ENCODE measurements at regions not wholly inside any gene's neighbourhood (a gene's known extent, or its start where the extent isn't known, plus 50 kb on each side); places are given as distances from the start of the nearest gene placed in this dataset.

DNA sequence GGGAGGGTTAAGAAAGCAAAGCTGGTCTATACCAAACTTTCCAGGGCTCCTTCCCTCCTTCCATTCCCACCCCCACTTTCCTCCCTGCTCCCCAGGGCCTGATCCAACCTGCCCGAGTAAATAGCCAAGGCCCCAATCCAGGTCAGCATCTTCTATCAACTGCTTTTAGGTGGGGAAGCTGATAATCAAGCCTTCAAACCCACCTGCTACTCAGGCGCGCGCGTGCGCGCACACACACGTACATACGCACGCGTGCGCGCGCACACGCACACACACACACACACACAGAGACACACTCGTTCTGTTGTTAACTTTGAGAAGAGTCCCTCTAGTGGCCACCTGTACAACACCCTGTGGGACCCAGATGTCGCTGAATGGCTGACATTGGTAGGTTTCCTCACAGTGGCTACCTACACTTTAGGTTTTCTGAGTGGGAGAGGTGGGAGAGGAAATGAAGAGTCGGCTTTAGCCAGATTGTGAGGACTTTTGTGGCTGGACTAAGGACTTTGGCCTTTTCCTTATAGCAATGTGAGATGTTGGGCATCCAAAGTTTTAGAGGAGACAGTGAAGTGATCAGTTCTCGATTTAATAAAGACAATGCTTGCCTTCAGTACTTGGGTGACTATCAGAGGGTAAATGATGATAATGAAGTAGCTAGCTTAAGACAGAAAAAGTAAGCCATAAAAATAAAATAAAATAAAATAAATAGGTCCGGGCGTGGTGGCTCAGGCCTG is 179.9 kb upstream of the C2CD4B start:
- Mint-ChIP-seq H3K4me1 (ENCODE audit: low read depth) (peaks cover 2% of the 10 kb centered on the region), H3K27me3 (ENCODE audit: low read depth) (no peaks in the 10 kb centered on the region), H3K36me3 (ENCODE audit: low read depth) (no peaks in the 10 kb centered on the region), H3K9me3 (ENCODE audit: low read depth) (no peaks in the 10 kb centered on the region), H3K27ac (ENCODE audit: unreplicated experiment) (no peak overlapping the region), H3K4me3 (ENCODE audit: unreplicated experiment) (peak overlapping the region; percentile 43)
- DNase-seq (ENCODE audit: low spot score), result no peak
- TF ChIP-seq, protein P1, sequence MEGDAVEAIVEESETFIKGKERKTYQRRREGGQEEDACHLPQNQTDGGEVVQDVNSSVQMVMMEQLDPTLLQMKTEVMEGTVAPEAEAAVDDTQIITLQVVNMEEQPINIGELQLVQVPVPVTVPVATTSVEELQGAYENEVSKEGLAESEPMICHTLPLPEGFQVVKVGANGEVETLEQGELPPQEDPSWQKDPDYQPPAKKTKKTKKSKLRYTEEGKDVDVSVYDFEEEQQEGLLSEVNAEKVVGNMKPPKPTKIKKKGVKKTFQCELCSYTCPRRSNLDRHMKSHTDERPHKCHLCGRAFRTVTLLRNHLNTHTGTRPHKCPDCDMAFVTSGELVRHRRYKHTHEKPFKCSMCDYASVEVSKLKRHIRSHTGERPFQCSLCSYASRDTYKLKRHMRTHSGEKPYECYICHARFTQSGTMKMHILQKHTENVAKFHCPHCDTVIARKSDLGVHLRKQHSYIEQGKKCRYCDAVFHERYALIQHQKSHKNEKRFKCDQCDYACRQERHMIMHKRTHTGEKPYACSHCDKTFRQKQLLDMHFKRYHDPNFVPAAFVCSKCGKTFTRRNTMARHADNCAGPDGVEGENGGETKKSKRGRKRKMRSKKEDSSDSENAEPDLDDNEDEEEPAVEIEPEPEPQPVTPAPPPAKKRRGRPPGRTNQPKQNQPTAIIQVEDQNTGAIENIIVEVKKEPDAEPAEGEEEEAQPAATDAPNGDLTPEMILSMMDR (IDR thresholded peaks at IDR 0.05), result peak; percentile 78

DNA sequence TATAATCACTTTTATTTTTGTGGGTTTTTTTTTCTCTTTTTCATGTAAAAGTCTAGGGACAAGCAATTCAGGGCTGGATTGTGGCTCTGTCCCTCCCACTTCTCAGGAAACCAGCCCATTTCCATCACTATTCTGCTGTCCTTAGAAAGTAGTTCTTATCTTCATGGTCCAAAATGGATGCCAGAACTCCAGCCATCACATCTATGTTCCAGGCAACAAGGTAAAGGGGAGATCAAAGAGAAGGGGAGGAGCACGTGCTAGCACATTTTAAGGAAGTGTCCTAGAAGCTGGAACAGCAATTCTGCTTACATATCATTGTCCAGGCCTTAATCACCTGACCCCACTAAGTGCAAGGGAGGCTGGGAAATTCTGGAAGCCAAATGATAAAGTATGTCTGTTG is 181.1 kb upstream of the C2CD4B start:
- Mint-ChIP-seq H3K9me3 (ENCODE audit: low read depth) (no peaks in the 10 kb centered on the region), H3K4me3 (ENCODE audit: unreplicated experiment) (no peak overlapping the region), H3K27ac (ENCODE audit: unreplicated experiment) (no peak overlapping the region), H3K27me3 (ENCODE audit: low read depth) (no peaks in the 10 kb centered on the region), H3K36me3 (ENCODE audit: low read depth) (no peaks in the 10 kb centered on the region), H3K4me1 (ENCODE audit: low read depth) (peaks cover 2% of the 10 kb centered on the region)
- DNase-seq (ENCODE audit: low spot score), result no peak
- TF ChIP-seq, protein P1 (IDR thresholded peaks at IDR 0.05), result no peak

DNA sequence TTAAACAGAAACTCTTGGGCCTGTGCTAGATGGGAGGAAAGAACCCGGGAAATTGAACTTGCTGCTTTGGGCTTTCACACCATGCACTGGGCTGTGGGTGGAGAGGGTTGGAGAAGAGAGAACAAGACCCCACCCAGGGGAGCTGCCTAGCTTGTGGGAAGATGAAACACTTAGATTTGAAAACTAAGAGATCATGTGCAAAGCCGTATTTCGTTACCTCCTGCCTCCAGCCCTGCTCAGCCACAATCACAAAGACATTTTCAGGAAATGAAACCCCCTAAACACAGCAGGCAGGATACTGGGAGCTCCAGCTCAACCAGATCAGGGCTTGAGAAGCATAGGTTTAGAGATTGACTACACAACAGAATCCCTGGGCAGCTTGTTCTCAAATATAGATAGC is 183.0 kb upstream of the C2CD4B start:
- H3K27ac Mint-ChIP-seq (ENCODE audit: unreplicated experiment), result no peak overlapping the region

DNA sequence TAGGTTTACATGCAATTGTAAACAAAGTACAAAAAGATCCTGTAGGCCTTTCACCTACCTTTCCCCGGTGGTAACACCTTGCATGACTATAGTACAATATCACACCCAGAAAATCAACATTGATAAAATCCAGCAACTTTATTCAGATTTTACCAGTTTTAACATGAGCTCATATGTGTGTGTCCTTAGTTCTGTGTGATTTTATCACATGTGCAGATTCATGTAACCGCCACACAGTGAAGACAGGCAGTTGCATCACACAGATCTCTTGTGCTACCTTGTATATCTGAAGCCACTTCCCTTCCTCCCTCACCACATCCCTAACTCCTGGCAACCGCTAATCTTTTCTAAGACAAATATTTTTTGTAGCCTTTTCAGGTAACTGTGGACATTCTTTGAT is 183.5 kb upstream of the C2CD4B start:
- TF ChIP-seq, protein P1 (IDR thresholded peaks at IDR 0.05), result no peak
- no peak overlapping the region for H3K4me3 Mint-ChIP-seq (ENCODE audit: unreplicated experiment)
- H3K4me1 Mint-ChIP-seq (ENCODE audit: low read depth), result peaks cover 2% of the 10 kb centered on the region
- H3K27me3 Mint-ChIP-seq (ENCODE audit: low read depth), result peaks cover 8% of the 10 kb centered on the region
- H3K27ac Mint-ChIP-seq (ENCODE audit: unreplicated experiment), result no peak overlapping the region
- DNase-seq (ENCODE audit: low spot score), result no peak
- no peaks in the 10 kb centered on the region for H3K9me3 Mint-ChIP-seq (ENCODE audit: low read depth)
- no peaks in the 10 kb centered on the region for H3K36me3 Mint-ChIP-seq (ENCODE audit: low read depth)

More for the DNA sequence above, 183.0 kb upstream of the C2CD4B start:
- Mint-ChIP-seq H3K27me3 (ENCODE audit: low read depth) (peaks cover 5% of the 10 kb centered on the region), H3K36me3 (ENCODE audit: low read depth) (no peaks in the 10 kb centered on the region), H3K4me1 (ENCODE audit: low read depth) (peaks cover 2% of the 10 kb centered on the region), H3K9me3 (ENCODE audit: low read depth) (no peaks in the 10 kb centered on the region), H3K4me3 (ENCODE audit: unreplicated experiment) (no peak overlapping the region)
- TF ChIP-seq, protein P1 (IDR thresholded peaks at IDR 0.05), result no peak
- DNase-seq (ENCODE audit: low spot score), result no peak

DNA sequence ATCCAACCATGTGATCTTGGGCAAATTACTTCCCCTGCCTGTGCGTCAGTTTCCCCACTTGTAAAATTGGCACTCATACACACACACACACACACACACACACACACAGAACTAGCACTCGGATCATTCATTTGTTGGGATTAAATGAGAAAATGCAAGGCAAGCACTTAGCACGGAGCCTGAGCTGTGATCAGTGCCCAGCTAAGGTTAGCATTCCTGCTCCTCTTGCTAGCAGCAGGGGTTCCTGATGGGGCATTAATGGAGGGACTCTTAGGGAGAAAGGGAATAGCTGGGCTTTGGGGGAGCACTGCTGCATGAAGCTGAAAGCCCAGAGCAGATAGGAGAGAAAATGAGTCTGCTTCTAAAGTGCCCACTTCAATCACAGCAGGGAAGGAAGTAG is 187.7 kb upstream of the C2CD4B start:
- H3K27me3 Mint-ChIP-seq (ENCODE audit: low read depth), result peaks cover 8% of the 10 kb centered on the region

More for the DNA sequence above, 187.7 kb upstream of the C2CD4B start:
- no peak overlapping the region for H3K27ac Mint-ChIP-seq (ENCODE audit: unreplicated experiment)
- H3K4me3 Mint-ChIP-seq (ENCODE audit: unreplicated experiment), result no peak overlapping the region
- no peaks in the 10 kb centered on the region for H3K4me1 Mint-ChIP-seq (ENCODE audit: low read depth)
- H3K9me3 Mint-ChIP-seq (ENCODE audit: low read depth), result no peaks in the 10 kb centered on the region
- H3K36me3 Mint-ChIP-seq (ENCODE audit: low read depth), result no peaks in the 10 kb centered on the region
- no peak for DNase-seq (ENCODE audit: low spot score)
- TF ChIP-seq, protein P1 (IDR thresholded peaks at IDR 0.05), result no peak

All from chondrocyte (in vitro differentiated cells).